EL (cell line): ENCODE measurements at regions not wholly inside any gene's neighbourhood (a gene's known extent, or its start where the extent isn't known, plus 50 kb on each side); places are given as distances from the start of the nearest gene placed in this dataset.

Source experiments
- DNase-seq: peaks from one replicate; pipeline ENCODE4 v3.0.0-alpha.2; 2016

- DNase-seq, result no peak
These were observed 605.2 kb downstream of the CCDC171 start for GRCh38 chr9:16158093-16158492.

- no peak for DNase-seq
These were observed 608.6 kb downstream of the CCDC171 start for GRCh38 chr9:16161483-16161882.

GRCh38 chr9:16170119-16170518 is 617.3 kb downstream of the CCDC171 start:
- DNase-seq, result no peak

GRCh38 chr9:16171911-16172310 is 619.1 kb downstream of the CCDC171 start:
- DNase-seq, result no peak

GRCh38 chr9:16172796-16173195 is 620.0 kb downstream of the CCDC171 start:
- no peak for DNase-seq

- DNase-seq, result no peak
These were observed 622.1 kb downstream of the CCDC171 start for GRCh38 chr9:16174915-16175314.

- no peak for DNase-seq
These were observed 622.6 kb downstream of the CCDC171 start for GRCh38 chr9:16175461-16175860.

GRCh38 chr9:16178294-16178693 is 625.5 kb downstream of the CCDC171 start:
- DNase-seq, result no peak

- no peak for DNase-seq
These were observed 626.7 kb downstream of the CCDC171 start for GRCh38 chr9:16179566-16179965.

- DNase-seq, result no peak
These were observed 627.2 kb downstream of the CCDC171 start for GRCh38 chr9:16180091-16180490.

GRCh38 chr9:16180546-16180945 is 627.7 kb downstream of the CCDC171 start:
- DNase-seq, result peak; percentile 49

GRCh38 chr9:16181539-16181938 is 628.7 kb downstream of the CCDC171 start:
- no peak for DNase-seq

- DNase-seq, result no peak
These were observed 629.9 kb downstream of the CCDC171 start for GRCh38 chr9:16182784-16183183.

- peak; percentile 40 for DNase-seq
These were observed 632.3 kb downstream of the CCDC171 start for GRCh38 chr9:16184964-16185646.

- DNase-seq, result no peak
These were observed 638.3 kb downstream of the CCDC171 start for GRCh38 chr9:16191191-16191590.

GRCh38 chr9:16191691-16192402 is 639.0 kb downstream of the CCDC171 start:
- peak; percentile 95 for DNase-seq

GRCh38 chr9:16192403-16193017 is 639.7 kb downstream of the CCDC171 start:
- DNase-seq, result peak; percentile 57

- peak; percentile 26 for DNase-seq
These were observed 640.2 kb downstream of the CCDC171 start for GRCh38 chr9:16193066-16193465.

GRCh38 chr9:16196206-16196605 is 643.4 kb downstream of the CCDC171 start:
- no peak for DNase-seq

- DNase-seq, result peak; percentile 31
These were observed 644.9 kb downstream of the CCDC171 start for GRCh38 chr9:16197578-16198370.

- no peak for DNase-seq
These were observed 646.2 kb downstream of the CCDC171 start for GRCh38 chr9:16198996-16199395.

GRCh38 chr9:16202221-16202620 is 649.4 kb downstream of the CCDC171 start:
- no peak for DNase-seq
